HEK293 (cell line): ENCODE measurements at regions not wholly inside any gene's neighbourhood (a gene's known extent, or its start where the extent isn't known, plus 50 kb on each side); places are given as distances from the start of the nearest gene placed in this dataset.

ENCODE experiments used
- ZNF132 ChIP-seq: fragments of 450-650 bp; formaldehyde crosslinking; IDR thresholded peaks from 2 replicates; pipeline ENCODE4 v1.5.1; 2017; ENCODE audit warnings: missing biosample characterization, missing genetic modification characterization, borderline replicate concordance
- ZNF24 ChIP-seq: fragments of 450-650 bp; formaldehyde crosslinking; IDR thresholded peaks from 2 replicates; pipeline ENCODE4 v1.5.1; 2016; ENCODE audit warnings: missing biosample characterization, missing genetic modification characterization
- TF ChIP-seq, protein P1 (sequence below): fragments of 450-650 bp; formaldehyde crosslinking; IDR thresholded peaks from 2 replicates; pipeline ENCODE4 v1.5.1; 2016; ENCODE audit warnings: missing biosample characterization, missing genetic modification characterization

DNA sequence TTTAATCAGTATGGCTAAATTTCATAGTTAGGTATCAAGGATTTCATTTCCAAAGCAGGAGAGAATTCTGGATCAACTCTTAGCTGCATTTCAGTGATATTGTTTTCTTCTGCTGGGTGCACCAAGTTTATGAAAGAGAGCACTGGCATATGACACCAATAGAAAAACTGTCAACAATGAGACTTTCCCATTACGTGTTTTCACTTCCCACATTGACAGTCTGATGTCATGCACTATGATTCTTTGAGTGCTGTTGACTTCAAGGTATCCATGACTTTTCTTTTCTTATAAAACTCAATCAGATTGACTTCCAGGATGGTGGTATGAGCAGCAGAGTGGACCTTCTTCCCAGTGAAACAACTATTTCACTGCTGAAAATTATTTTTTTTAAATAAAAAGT, 476.1 kb downstream of the EDEM1 start:
- TF ChIP-seq, protein P1, sequence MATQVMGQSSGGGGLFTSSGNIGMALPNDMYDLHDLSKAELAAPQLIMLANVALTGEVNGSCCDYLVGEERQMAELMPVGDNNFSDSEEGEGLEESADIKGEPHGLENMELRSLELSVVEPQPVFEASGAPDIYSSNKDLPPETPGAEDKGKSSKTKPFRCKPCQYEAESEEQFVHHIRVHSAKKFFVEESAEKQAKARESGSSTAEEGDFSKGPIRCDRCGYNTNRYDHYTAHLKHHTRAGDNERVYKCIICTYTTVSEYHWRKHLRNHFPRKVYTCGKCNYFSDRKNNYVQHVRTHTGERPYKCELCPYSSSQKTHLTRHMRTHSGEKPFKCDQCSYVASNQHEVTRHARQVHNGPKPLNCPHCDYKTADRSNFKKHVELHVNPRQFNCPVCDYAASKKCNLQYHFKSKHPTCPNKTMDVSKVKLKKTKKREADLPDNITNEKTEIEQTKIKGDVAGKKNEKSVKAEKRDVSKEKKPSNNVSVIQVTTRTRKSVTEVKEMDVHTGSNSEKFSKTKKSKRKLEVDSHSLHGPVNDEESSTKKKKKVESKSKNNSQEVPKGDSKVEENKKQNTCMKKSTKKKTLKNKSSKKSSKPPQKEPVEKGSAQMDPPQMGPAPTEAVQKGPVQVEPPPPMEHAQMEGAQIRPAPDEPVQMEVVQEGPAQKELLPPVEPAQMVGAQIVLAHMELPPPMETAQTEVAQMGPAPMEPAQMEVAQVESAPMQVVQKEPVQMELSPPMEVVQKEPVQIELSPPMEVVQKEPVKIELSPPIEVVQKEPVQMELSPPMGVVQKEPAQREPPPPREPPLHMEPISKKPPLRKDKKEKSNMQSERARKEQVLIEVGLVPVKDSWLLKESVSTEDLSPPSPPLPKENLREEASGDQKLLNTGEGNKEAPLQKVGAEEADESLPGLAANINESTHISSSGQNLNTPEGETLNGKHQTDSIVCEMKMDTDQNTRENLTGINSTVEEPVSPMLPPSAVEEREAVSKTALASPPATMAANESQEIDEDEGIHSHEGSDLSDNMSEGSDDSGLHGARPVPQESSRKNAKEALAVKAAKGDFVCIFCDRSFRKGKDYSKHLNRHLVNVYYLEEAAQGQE = no peak
- no peak for TF ChIP-seq ZNF132 (tag by site-specific recombination)
- TF ChIP-seq ZNF24 (tag by site-specific recombination) = no peak
